ENCODE measurements at regions not wholly inside any gene's neighbourhood (a gene's known extent, or its start where the extent isn't known, plus 50 kb on each side); places are given as distances from the start of the nearest gene placed in this dataset.

DNA sequence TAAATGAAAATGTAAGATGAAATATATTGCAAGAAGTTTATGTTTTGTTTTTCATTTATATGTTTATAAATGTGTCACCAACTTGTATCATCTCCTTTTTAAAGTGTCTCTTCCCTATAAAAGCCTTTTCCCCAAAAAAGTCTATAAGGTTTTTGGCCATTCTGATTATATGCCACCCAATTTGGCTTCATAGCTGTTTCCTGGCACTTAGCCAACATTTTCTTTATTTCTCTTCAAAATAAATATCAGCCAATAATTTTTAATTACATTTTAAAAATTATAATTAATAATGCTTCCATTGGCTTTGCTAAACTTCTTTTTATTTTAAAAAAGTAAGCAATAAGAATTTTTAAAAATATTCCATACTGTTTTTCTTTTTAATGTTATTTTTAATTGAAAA lies 171.8 kb downstream of the RASSF9 start:
- Histone ChIP-seq H3K27ac (ENCODE audit: low read depth in 2 of 2, low read length in 1 of 2) (no peak overlapping the region), H3K4me1 (ENCODE audit: control insufficient read depth in 1 of 2, insufficient read depth in 2 of 2, low read depth in 1 of 2, low read length in 1 of 2) (no peaks in the 10 kb centered on the region), H3F3A (replicated peaks; ENCODE audit: insufficient read depth) (no peaks in the 10 kb centered on the region), H3K79me2 (ENCODE audit: insufficient read depth) (no peaks in the 10 kb centered on the region), H3K4me3 (ENCODE audit: low read depth in 2 of 2, low read length in 1 of 2) (no peak overlapping the region), H3K36me3 (replicated peaks in 1 of 2; ENCODE audit: control insufficient read depth in 1 of 2, insufficient read depth in 2 of 2, low read length in 1 of 2) (no peaks in the 10 kb centered on the region), H2AFZ (ENCODE audit: low read depth) (no peak overlapping the region), H3K9me2 (no peaks in the 10 kb centered on the region), H4K20me1 (ENCODE audit: insufficient read depth) (no peaks in the 10 kb centered on the region), H3K9ac (no peak overlapping the region), H3K27me3 (ENCODE audit: insufficient read depth) (no peaks in the 10 kb centered on the region), H3K4me2 (no peak overlapping the region), H3K9me3 (no peaks in the 10 kb centered on the region; the same call in 1 of the 2 replicates)
- CTCF ChIA-PET = no interaction called here
- TF ChIP-seq POLR2AphosphoS5 (IDR thresholded peaks at IDR 0.05; ENCODE audit: low read depth, low read length) = no peak
- POLR2A ChIA-PET = no interaction called here
- no peak for DNase-seq

DNA sequence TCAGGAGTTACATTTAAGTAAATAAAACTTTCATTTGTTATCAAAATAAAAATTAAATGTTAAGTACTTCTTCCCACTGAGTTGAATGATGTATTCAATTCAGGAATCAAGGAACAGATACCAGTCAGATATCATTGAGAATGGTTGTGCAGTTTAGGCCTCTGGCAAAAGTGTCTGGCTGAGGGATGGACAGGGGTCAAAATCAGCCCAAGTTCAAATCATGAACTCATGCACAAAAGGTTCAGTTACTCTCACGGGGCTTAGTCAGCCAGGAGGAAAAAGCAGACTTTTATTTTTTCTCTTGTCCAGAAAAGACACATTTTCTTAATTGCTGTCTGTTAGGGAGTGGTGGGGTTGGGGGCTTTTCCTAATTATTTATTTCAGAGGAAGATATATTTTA lies 166.3 kb downstream of the RASSF9 start:
- CTCF ChIA-PET = no interaction called here
- WGBS (ENCODE audit: low lambda C conversion rate) = 52% methylated on average over 1 of the region's 1 CpG

DNA sequence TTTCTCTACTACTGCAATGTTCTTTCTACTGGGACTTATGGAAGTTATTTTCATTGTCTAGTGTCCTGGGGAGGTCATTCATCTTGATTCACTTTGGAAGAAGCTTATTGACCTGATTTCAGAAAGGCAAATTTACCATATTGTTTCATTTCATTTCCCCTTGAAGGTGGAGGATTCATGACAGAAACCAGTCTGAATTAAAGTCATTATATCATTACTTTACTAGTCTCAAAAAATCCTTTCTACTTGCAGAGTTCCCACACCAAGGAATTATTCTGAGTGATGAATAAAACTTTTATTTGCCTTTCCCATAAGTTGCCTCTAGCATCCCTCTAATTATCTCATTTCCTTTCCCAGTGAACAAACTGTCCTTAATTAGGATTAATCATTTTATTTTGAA lies 163.8 kb downstream of the RASSF9 start:
- DNase-seq = no peak
- ChIA-PET POLR2A (no interaction called here), CTCF (no interaction called here)
- TF ChIP-seq, protein P1, sequence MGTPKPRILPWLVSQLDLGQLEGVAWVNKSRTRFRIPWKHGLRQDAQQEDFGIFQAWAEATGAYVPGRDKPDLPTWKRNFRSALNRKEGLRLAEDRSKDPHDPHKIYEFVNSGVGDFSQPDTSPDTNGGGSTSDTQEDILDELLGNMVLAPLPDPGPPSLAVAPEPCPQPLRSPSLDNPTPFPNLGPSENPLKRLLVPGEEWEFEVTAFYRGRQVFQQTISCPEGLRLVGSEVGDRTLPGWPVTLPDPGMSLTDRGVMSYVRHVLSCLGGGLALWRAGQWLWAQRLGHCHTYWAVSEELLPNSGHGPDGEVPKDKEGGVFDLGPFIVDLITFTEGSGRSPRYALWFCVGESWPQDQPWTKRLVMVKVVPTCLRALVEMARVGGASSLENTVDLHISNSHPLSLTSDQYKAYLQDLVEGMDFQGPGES (IDR thresholded peaks at IDR 0.05; ENCODE audit: low read depth, low read length) = no peak
- no peak for TF ChIP-seq POLR2AphosphoS5 (IDR thresholded peaks at IDR 0.05; ENCODE audit: low read depth, low read length)
- TF ChIP-seq, protein P2, sequence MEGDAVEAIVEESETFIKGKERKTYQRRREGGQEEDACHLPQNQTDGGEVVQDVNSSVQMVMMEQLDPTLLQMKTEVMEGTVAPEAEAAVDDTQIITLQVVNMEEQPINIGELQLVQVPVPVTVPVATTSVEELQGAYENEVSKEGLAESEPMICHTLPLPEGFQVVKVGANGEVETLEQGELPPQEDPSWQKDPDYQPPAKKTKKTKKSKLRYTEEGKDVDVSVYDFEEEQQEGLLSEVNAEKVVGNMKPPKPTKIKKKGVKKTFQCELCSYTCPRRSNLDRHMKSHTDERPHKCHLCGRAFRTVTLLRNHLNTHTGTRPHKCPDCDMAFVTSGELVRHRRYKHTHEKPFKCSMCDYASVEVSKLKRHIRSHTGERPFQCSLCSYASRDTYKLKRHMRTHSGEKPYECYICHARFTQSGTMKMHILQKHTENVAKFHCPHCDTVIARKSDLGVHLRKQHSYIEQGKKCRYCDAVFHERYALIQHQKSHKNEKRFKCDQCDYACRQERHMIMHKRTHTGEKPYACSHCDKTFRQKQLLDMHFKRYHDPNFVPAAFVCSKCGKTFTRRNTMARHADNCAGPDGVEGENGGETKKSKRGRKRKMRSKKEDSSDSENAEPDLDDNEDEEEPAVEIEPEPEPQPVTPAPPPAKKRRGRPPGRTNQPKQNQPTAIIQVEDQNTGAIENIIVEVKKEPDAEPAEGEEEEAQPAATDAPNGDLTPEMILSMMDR (IDR thresholded peaks at IDR 0.05) = no peak
- TF ChIP-seq FOSL2 (IDR thresholded peaks at IDR 0.05; ENCODE audit: borderline replicate concordance, low read depth) = no peak
- no peak for TF ChIP-seq MEF2A (IDR thresholded peaks at IDR 0.05; ENCODE audit: borderline replicate concordance, low read depth)
- TF ChIP-seq NRF1 (IDR thresholded peaks at IDR 0.05; ENCODE audit: low read depth, low read length) = no peak
- TF ChIP-seq EZH2phosphoT487 (IDR thresholded peaks at IDR 0.05; ENCODE audit: borderline replicate concordance, low read depth) = no peak
- TF ChIP-seq, protein P3, sequence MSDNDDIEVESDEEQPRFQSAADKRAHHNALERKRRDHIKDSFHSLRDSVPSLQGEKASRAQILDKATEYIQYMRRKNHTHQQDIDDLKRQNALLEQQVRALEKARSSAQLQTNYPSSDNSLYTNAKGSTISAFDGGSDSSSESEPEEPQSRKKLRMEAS (IDR thresholded peaks at IDR 0.05; ENCODE audit: low read depth) = no peak
- TF ChIP-seq, protein P4, sequence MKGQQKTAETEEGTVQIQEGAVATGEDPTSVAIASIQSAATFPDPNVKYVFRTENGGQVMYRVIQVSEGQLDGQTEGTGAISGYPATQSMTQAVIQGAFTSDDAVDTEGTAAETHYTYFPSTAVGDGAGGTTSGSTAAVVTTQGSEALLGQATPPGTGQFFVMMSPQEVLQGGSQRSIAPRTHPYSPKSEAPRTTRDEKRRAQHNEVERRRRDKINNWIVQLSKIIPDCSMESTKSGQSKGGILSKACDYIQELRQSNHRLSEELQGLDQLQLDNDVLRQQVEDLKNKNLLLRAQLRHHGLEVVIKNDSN (IDR thresholded peaks at IDR 0.05; ENCODE audit: borderline replicate concordance, low read depth) = no peak
- TF ChIP-seq, protein P5, sequence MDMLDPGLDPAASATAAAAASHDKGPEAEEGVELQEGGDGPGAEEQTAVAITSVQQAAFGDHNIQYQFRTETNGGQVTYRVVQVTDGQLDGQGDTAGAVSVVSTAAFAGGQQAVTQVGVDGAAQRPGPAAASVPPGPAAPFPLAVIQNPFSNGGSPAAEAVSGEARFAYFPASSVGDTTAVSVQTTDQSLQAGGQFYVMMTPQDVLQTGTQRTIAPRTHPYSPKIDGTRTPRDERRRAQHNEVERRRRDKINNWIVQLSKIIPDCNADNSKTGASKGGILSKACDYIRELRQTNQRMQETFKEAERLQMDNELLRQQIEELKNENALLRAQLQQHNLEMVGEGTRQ (IDR thresholded peaks at IDR 0.05; ENCODE audit: borderline replicate concordance, low read depth, low read length) = no peak

More for the DNA sequence above, 166.3 kb downstream of the RASSF9 start:
- H3K27me3 ChIP-seq (ENCODE audit: insufficient read depth) = no peaks in the 10 kb centered on the region
- TF ChIP-seq, protein P1 (IDR thresholded peaks at IDR 0.05; ENCODE audit: low read depth, low read length) = no peak
- TF ChIP-seq, protein P6, sequence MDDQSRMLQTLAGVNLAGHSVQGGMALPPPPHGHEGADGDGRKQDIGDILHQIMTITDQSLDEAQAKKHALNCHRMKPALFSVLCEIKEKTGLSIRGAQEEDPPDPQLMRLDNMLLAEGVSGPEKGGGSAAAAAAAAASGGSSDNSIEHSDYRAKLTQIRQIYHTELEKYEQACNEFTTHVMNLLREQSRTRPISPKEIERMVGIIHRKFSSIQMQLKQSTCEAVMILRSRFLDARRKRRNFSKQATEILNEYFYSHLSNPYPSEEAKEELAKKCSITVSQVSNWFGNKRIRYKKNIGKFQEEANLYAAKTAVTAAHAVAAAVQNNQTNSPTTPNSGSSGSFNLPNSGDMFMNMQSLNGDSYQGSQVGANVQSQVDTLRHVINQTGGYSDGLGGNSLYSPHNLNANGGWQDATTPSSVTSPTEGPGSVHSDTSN (IDR thresholded peaks at IDR 0.05) = no peak
- no peak for TF ChIP-seq YY1 (IDR thresholded peaks at IDR 0.05; ENCODE audit: low read depth)
- no peak for TF ChIP-seq TEAD4 (IDR thresholded peaks at IDR 0.05; ENCODE audit: borderline replicate concordance, insufficient read depth)
- TF ChIP-seq MXI1 (IDR thresholded peaks at IDR 0.05; ENCODE audit: low read depth, low read length) = no peak
- POLR2A ChIA-PET = no interaction called here
- no peak for DNase-seq
- H3K36me3 ChIP-seq (replicated peaks in 1 of 2; ENCODE audit: control insufficient read depth in 1 of 2, insufficient read depth in 2 of 2, low read length in 1 of 2) = no peaks in the 10 kb centered on the region
- no peak overlapping the region for H2AFZ ChIP-seq (ENCODE audit: low read depth)
- H3K4me3 ChIP-seq (ENCODE audit: low read depth in 2 of 2, low read length in 1 of 2) = no peak overlapping the region
- no peak overlapping the region for H3K4me2 ChIP-seq
- no peak overlapping the region for H3K9ac ChIP-seq
- H3K9me2 ChIP-seq = no peaks in the 10 kb centered on the region
- no peaks in the 10 kb centered on the region for H3K79me2 ChIP-seq (ENCODE audit: insufficient read depth)
- H3K27ac ChIP-seq (ENCODE audit: low read depth in 2 of 2, low read length in 1 of 2) = no peak overlapping the region
- H4K20me1 ChIP-seq (ENCODE audit: insufficient read depth) = no peaks in the 10 kb centered on the region
- no peaks in the 10 kb centered on the region for H3F3A ChIP-seq (replicated peaks; ENCODE audit: insufficient read depth)
- H3K9me3 ChIP-seq = no peaks in the 10 kb centered on the region
- no peaks in the 10 kb centered on the region for H3K4me1 ChIP-seq (ENCODE audit: control insufficient read depth in 1 of 2, insufficient read depth in 2 of 2, low read depth in 1 of 2, low read length in 1 of 2)

More for the DNA sequence above, 163.8 kb downstream of the RASSF9 start:
- Histone ChIP-seq H3K4me1 (ENCODE audit: control insufficient read depth in 1 of 2, insufficient read depth in 2 of 2, low read depth in 1 of 2, low read length in 1 of 2) (no peaks in the 10 kb centered on the region), H3K27ac (ENCODE audit: low read depth in 2 of 2, low read length in 1 of 2) (no peak overlapping the region), H3K9ac (no peak overlapping the region), H2AFZ (ENCODE audit: low read depth) (no peak overlapping the region), H3K27me3 (ENCODE audit: insufficient read depth) (no peaks in the 10 kb centered on the region), H4K20me1 (ENCODE audit: insufficient read depth) (no peaks in the 10 kb centered on the region), H3K79me2 (ENCODE audit: insufficient read depth) (no peaks in the 10 kb centered on the region), H3K4me2 (no peak overlapping the region), H3F3A (replicated peaks; ENCODE audit: insufficient read depth) (no peaks in the 10 kb centered on the region), H3K36me3 (replicated peaks in 1 of 2; ENCODE audit: control insufficient read depth in 1 of 2, insufficient read depth in 2 of 2, low read length in 1 of 2) (no peaks in the 10 kb centered on the region), H3K9me3 (no peaks in the 10 kb centered on the region; the same call in 1 of the 2 replicates), H3K9me2 (no peaks in the 10 kb centered on the region), H3K4me3 (ENCODE audit: low read depth in 2 of 2, low read length in 1 of 2) (no peak overlapping the region)
